OCI-LY7 (cell line): ENCODE measurements at regions not wholly inside any gene's neighbourhood (a gene's known extent, or its start where the extent isn't known, plus 50 kb on each side); places are given as distances from the start of the nearest gene placed in this dataset.

Experiments used
- BruUV-seq: library from RNA; stranded (reverse); fragments of 400-500 nt; replicated peaks from 2 replicates; lab custom pipeline; 2021; lab: Mats Ljungman, UMichigan
- CTCF ChIA-PET: fragments of 300-600 bp; sonication (Branson Sonifier 250); formaldehyde crosslinking; loops from one replicate; lab custom pipeline; 2022; ENCODE audit warnings: antibody characterized with exemption; ENCODE audit not compliant: unreplicated experiment; lab: Charles Lee
- POLR2A ChIA-PET: fragments of 300-600 bp; sonication (Branson Sonifier 250); formaldehyde crosslinking; loops from one replicate; lab custom pipeline; 2022; ENCODE audit warnings: antibody characterized with exemption; lab: Charles Lee
- DNase-seq: peaks from one replicate; pipeline ENCODE4 v3.0.0-alpha.2; 2015; ENCODE audit warnings: low spot score
- H2AFZ ChIP-seq: fragments of 200-600 bp; sonication (generic), shearing (Covaris generic); 2 replicates; pipeline ENCODE4 v1.6.1; 2014; ENCODE audit warnings: mild to moderate bottlenecking, antibody characterized with exemption, low read length, moderate library complexity
- H3K27ac ChIP-seq: fragments of 200-600 bp; sonication (generic); 2 replicates; pipeline ENCODE4 v1.5.1; 2014; ENCODE audit warnings: mixed run types, low read depth, mild to moderate bottlenecking, moderate library complexity, low read length, inconsistent platforms; ENCODE audit not compliant: poor library complexity, severe bottlenecking
- H3K36me3 ChIP-seq: fragments of 200-600 bp; sonication (generic); 2 replicates; pipeline ENCODE4 v1.6.1; 2014; ENCODE audit warnings: mild to moderate bottlenecking, antibody characterized with exemption, low read length, moderate library complexity, mixed read lengths; ENCODE audit not compliant: insufficient read depth
- H3K4me1 ChIP-seq: fragments of 200-600 bp; sonication (generic); 2 replicates; pipeline ENCODE4 v1.5.1; 2014; ENCODE audit warnings: mild to moderate bottlenecking, low read length; ENCODE audit not compliant: insufficient read depth, poor library complexity, severe bottlenecking
- H3K4me2 ChIP-seq: fragments of 200-600 bp; sonication (generic); 2 replicates; pipeline ENCODE4 v1.6.1; 2014; ENCODE audit warnings: mild to moderate bottlenecking, low read length
- H3K4me3 ChIP-seq: fragments of 200-600 bp; sonication (generic); 2 replicates; pipeline ENCODE4 v1.5.1; 2014; ENCODE audit warnings: mild to moderate bottlenecking, low read depth, low read length; ENCODE audit not compliant: poor library complexity, severe bottlenecking
- H3K79me2 ChIP-seq: fragments of 200-600 bp; sonication (generic); 2 replicates; pipeline ENCODE4 v1.6.1; 2016; ENCODE audit warnings: low read depth, mild to moderate bottlenecking, low read length, moderate library complexity, mixed read lengths; ENCODE audit not compliant: insufficient read depth
- H3K9me2 ChIP-seq: fragments of 200-600 bp; sonication (generic); 2 replicates; pipeline ENCODE4 v1.6.1; 2016; ENCODE audit warnings: mild to moderate bottlenecking, low read length, mixed read lengths; ENCODE audit not compliant: insufficient read depth
- H3K9me3 ChIP-seq: fragments of 200-600 bp; sonication (generic); 2 replicates; pipeline ENCODE4 v1.6.1; 2014; ENCODE audit warnings: mild to moderate bottlenecking, mixed run types, low read length, mixed read lengths
- H4K20me1 ChIP-seq: fragments of 200-600 bp; sonication (generic); 2 replicates; pipeline ENCODE4 v1.6.1; 2014; ENCODE audit warnings: mild to moderate bottlenecking, antibody characterized with exemption, low read length, moderate library complexity, mixed read lengths; ENCODE audit not compliant: insufficient read depth
- CTCF ChIP-seq: fragments of 200-600 bp; sonication (generic); conservative IDR thresholded peaks from 2 replicates; pipeline ENCODE4 v1.5.1; 2014; ENCODE audit warnings: mild to moderate bottlenecking, antibody characterized with exemption, low read length, moderate library complexity, mixed read lengths
- EZH2phosphoT487 ChIP-seq: fragments of 200-600 bp; sonication (generic); IDR thresholded peaks from 2 replicates; pipeline ENCODE4 v1.6.1; 2018; ENCODE audit warnings: low read depth, borderline replicate concordance, mild to moderate bottlenecking, mixed run types, antibody characterized with exemption, low read length, moderate library complexity, mixed read lengths
- intact Hi-C: fragments of 100-400 bp; cut with micrococcal nuclease; formaldehyde crosslinking; loops from one replicate; pipeline ENCODE4 v1.10.0; 2022; ENCODE audit not compliant: unreplicated experiment

- H3K9me3 ChIP-seq: no peaks in the 10 kb centered on the region
Observed at GRCh38 chr16:85330694-85331188, 218.5 kb upstream of the CIBAR2 start.

GRCh38 chr16:85331688-85332087, 219.4 kb upstream of the CIBAR2 start:
- BruUV-seq: no TSS peak
- H3K4me3 ChIP-seq: no peak overlapping the region
- no peaks in the 10 kb centered on the region for H3K9me2 ChIP-seq
- H3K27ac ChIP-seq: no peak overlapping the region
- H3K4me1 ChIP-seq: peaks cover 48% of the 10 kb centered on the region
- H3K36me3 ChIP-seq: no peaks in the 10 kb centered on the region
- no peak for DNase-seq
- intact Hi-C loops: loop anchor here (2.0 kb wide), 1 partner anchor 79 kb away; no protein-coding TSS in a partner anchor
- no peak overlapping the region for H2AFZ ChIP-seq
- H3K79me2 ChIP-seq: no peaks in the 10 kb centered on the region
- ChIA-PET CTCF (interaction anchor here (1.3 kb wide), 1 partner anchor 27 kb away, joined by 7 read pairs; no protein-coding TSS in a partner anchor), POLR2A (no interaction called here)
- H3K4me2 ChIP-seq: no peak overlapping the region
- TF ChIP-seq EZH2phosphoT487: no peak
- no peak for TF ChIP-seq CTCF
- H4K20me1 ChIP-seq: no peaks in the 10 kb centered on the region
- H3K9me3 ChIP-seq: no peaks in the 10 kb centered on the region

More at GRCh38 chr16:85330694-85331188, 218.5 kb upstream of the CIBAR2 start:
- DNase-seq: peak; percentile 87
- no peak overlapping the region for H3K4me3 ChIP-seq
- no peaks in the 10 kb centered on the region for H3K79me2 ChIP-seq
- TF ChIP-seq EZH2phosphoT487: no peak
- peak; percentile 80 for TF ChIP-seq CTCF
- H3K4me2 ChIP-seq: peak overlapping the region; percentile 39
- ChIA-PET CTCF (interaction anchor here (1.3 kb wide), 1 partner anchor 26 kb away, joined by 7 read pairs; no protein-coding TSS in a partner anchor), POLR2A (interaction anchor here (0.6 to 1.5 kb wide), 5 partner anchors 11 to 228 kb away, joined by 3 to 4 read pairs (median 3); no protein-coding TSS in a partner anchor)
- no peaks in the 10 kb centered on the region for H3K9me2 ChIP-seq
- peaks cover 55% of the 10 kb centered on the region for H3K4me1 ChIP-seq
- BruUV-seq: no TSS peak
- H2AFZ ChIP-seq: peak overlapping the region; percentile 32; the same call in 1 of the 2 replicates
- no peaks in the 10 kb centered on the region for H3K36me3 ChIP-seq
- H3K27ac ChIP-seq: no peak overlapping the region
- H4K20me1 ChIP-seq: no peaks in the 10 kb centered on the region
- intact Hi-C loops: loop anchor here (1.0 to 2.0 kb wide), 2 partner anchors 27 to 78 kb away; no protein-coding TSS in a partner anchor

GRCh38 chr16:85332175-85332574, 219.9 kb upstream of the CIBAR2 start:
- Histone ChIP-seq H3K4me2 (no peak overlapping the region), H2AFZ (no peak overlapping the region), H3K27ac (no peak overlapping the region), H3K4me1 (peaks cover 43% of the 10 kb centered on the region), H3K36me3 (no peaks in the 10 kb centered on the region), H3K79me2 (no peaks in the 10 kb centered on the region), H3K4me3 (no peak overlapping the region), H3K9me2 (no peaks in the 10 kb centered on the region), H4K20me1 (no peaks in the 10 kb centered on the region), H3K9me3 (no peaks in the 10 kb centered on the region)
- ChIA-PET POLR2A (no interaction called here), CTCF (no interaction called here)
- no peak for DNase-seq
- intact Hi-C loops: no loop called here
- no TSS peak for BruUV-seq
- TF ChIP-seq EZH2phosphoT487: no peak
- TF ChIP-seq CTCF: no peak
